ENCODE measurements at regions not wholly inside any gene's neighbourhood (a gene's known extent, or its start where the extent isn't known, plus 50 kb on each side); places are given as distances from the start of the nearest gene placed in this dataset.

- TF ChIP-seq REST (IDR thresholded peaks at IDR 0.05; ENCODE audit: low read depth) (no peak), ZNF274 (IDR thresholded peaks at IDR 0.05; ENCODE audit: low read depth, low read length) (no peak), SP1 (IDR thresholded peaks at IDR 0.05; ENCODE audit: low read depth) (no peak), MAX (IDR thresholded peaks at IDR 0.05) (no peak), EGR1 (IDR thresholded peaks at IDR 0.05; ENCODE audit: low read depth) (no peak), ZFX (IDR thresholded peaks at IDR 0.05) (no peak), POLR2AphosphoS5 (IDR thresholded peaks at IDR 0.05; ENCODE audit: low read depth, low read length) (no peak), JUND (IDR thresholded peaks at IDR 0.05) (no peak), CBX3 (IDR thresholded peaks at IDR 0.05; ENCODE audit: low read depth) (no peak), CTCF (IDR thresholded peaks at IDR 0.05 in 2 of 3, conservative IDR thresholded peaks at IDR 0.05 in 1 of 3; ENCODE audit: borderline replicate concordance in 1 of 3, insufficient read depth in 1 of 3, low read depth in 2 of 3, low read length in 2 of 3) (no peak), FOSL1 (IDR thresholded peaks at IDR 0.05; ENCODE audit: low read depth) (no peak), RAD21 (IDR thresholded peaks at IDR 0.05; ENCODE audit: low read depth) (no peak)
Observed at GRCh38 chr14:45742187-45742586, 489.2 kb upstream of the MIS18BP1 start (continued).
